Mucosa of descending colon (tissue), 3 donors: ENCODE measurements at regions not wholly inside any gene's neighbourhood (a gene's known extent, or its start where the extent isn't known, plus 50 kb on each side); places are given as distances from the start of the nearest gene placed in this dataset.

Experiments
- ATAC-seq: fragments of 200-7000 bp; cut with Tn5 transposase; one replicate; pipeline ENCODE4 v1.9.1; 2020; ENCODE audit warnings: mild to moderate bottlenecking, moderate library complexity
- DNase-seq, 3 donors: peaks; one replicate each; pipeline ENCODE4 v3.0.0-alpha.2; 2020
- H3K36me3 ChIP-seq: fragments of 200-600 bp; one replicate; pipeline ENCODE4 v1.8.0; 2021; ENCODE audit warnings: low read depth, mild to moderate bottlenecking
- H3K4me1 ChIP-seq: fragments of 200-600 bp; one replicate; pipeline ENCODE4 v1.8.0; 2021; ENCODE audit warnings: low read depth, mild to moderate bottlenecking
- H3K4me3 ChIP-seq: fragments of 200-600 bp; one replicate; pipeline ENCODE4 v1.8.0; 2021; ENCODE audit warnings: mild to moderate bottlenecking
- H3K9me3 ChIP-seq: fragments of 200-600 bp; one replicate; pipeline ENCODE4 v1.8.0; 2021; ENCODE audit warnings: mild to moderate bottlenecking
- intact Hi-C, 2 donors: fragments of 100-400 bp; cut with DNase I in 1 of 2; cut with micrococcal nuclease in 1 of 2; formaldehyde crosslinking; loops; one replicate each; pipeline versions ENCODE4 v1.11.0 to v1.11.1; 2022; cut with DNase I, micrococcal nuclease
- TF ChIP-seq, protein P1 (sequence below): fragments of 200-600 bp; IDR thresholded peaks from one replicate; pipeline ENCODE4 v1.8.0; 2022; ENCODE audit warnings: antibody characterized with exemption, mild to moderate bottlenecking
- donor health status: DM: no; HTN: no; CAD: no; lungs with moderate emphysema.
- donor health status: DM: no; HTN: no; CAD: no.
- donor health status: DM: no; HTN: yes; CAD: no.

DNA sequence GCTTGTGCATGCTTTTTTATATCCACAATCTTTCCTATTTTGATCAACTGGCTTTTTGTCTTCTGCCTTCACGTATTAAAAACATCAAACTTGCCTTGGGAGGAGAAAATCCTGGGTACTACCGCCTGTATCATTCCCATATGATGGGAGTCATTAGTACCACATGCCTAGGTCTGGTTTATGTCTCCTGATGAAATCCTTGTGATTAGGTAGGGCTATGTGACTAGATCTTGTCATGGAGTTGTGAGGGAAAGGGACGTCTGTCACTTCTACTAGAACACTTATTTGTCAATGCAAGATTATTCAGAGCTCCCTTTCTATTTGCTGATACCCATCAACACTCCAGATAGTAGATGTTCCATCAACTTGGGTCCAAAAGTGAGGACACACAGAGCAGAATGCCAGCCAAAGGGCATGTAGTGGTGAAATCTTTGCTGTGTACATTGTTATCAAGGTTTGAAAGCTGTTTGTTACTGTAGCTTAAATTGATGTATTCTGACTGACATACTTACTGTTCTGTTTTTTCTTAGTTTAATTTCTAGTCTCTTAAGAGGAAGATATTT is 621.8 kb upstream of the NR5A2 start:
- intact Hi-C loops, result no loop called here
- DNase-seq (no peak), ATAC-seq (no peak)
- Histone ChIP-seq H3K9me3 (no peaks in the 10 kb centered on the region), H3K4me1 (no peaks in the 10 kb centered on the region), H3K4me3 (no peak overlapping the region), H3K36me3 (no peaks in the 10 kb centered on the region)
- TF ChIP-seq, protein P1, sequence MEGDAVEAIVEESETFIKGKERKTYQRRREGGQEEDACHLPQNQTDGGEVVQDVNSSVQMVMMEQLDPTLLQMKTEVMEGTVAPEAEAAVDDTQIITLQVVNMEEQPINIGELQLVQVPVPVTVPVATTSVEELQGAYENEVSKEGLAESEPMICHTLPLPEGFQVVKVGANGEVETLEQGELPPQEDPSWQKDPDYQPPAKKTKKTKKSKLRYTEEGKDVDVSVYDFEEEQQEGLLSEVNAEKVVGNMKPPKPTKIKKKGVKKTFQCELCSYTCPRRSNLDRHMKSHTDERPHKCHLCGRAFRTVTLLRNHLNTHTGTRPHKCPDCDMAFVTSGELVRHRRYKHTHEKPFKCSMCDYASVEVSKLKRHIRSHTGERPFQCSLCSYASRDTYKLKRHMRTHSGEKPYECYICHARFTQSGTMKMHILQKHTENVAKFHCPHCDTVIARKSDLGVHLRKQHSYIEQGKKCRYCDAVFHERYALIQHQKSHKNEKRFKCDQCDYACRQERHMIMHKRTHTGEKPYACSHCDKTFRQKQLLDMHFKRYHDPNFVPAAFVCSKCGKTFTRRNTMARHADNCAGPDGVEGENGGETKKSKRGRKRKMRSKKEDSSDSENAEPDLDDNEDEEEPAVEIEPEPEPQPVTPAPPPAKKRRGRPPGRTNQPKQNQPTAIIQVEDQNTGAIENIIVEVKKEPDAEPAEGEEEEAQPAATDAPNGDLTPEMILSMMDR, result no peak

DNA sequence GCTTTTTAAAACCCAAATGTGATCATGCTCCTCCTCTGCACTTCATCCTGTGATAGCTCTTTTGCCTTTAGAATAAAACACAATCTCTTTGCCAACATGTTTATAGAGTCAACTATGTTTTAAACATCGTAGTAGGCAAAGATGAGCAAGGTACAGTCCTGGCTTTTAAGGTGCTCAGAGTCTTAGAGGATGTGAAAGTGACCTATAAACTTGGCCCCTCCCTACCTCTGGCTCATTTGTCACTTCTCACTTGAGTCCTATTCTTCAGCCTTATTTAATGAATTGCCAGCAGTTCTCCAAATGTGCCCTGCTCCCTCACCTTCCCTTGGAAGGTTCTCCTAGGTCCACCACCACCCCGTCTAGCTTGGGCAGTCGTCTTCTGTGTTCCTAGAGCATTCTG is 617.0 kb upstream of the NR5A2 start:
- intact Hi-C loops, result no loop called here
- no peaks in the 10 kb centered on the region for H3K9me3 ChIP-seq
- no peak overlapping the region for H3K4me3 ChIP-seq
- ATAC-seq, result no peak
- TF ChIP-seq, protein P1, result no peak
- no peaks in the 10 kb centered on the region for H3K36me3 ChIP-seq
- H3K4me1 ChIP-seq, result no peaks in the 10 kb centered on the region
- DNase-seq, result no peak

GRCh38 chr1:199411506-199411905 is 616.0 kb upstream of the NR5A2 start:
- ATAC-seq (no peak), DNase-seq (no peak)
- peaks cover 4% of the 10 kb centered on the region for H3K9me3 ChIP-seq
- H3K4me3 ChIP-seq, result no peak overlapping the region
- intact Hi-C loops, result no loop called here
- no peaks in the 10 kb centered on the region for H3K4me1 ChIP-seq
- TF ChIP-seq, protein P1, result no peak
- no peaks in the 10 kb centered on the region for H3K36me3 ChIP-seq

GRCh38 chr1:199422206-199422605 is 605.3 kb upstream of the NR5A2 start:
- ATAC-seq (no peak), DNase-seq (no peak)
- Histone ChIP-seq H3K4me3 (no peak overlapping the region), H3K9me3 (peaks cover 5% of the 10 kb centered on the region), H3K4me1 (no peaks in the 10 kb centered on the region), H3K36me3 (no peaks in the 10 kb centered on the region)
- TF ChIP-seq, protein P1, result no peak
- intact Hi-C loops, result no loop called here

DNA sequence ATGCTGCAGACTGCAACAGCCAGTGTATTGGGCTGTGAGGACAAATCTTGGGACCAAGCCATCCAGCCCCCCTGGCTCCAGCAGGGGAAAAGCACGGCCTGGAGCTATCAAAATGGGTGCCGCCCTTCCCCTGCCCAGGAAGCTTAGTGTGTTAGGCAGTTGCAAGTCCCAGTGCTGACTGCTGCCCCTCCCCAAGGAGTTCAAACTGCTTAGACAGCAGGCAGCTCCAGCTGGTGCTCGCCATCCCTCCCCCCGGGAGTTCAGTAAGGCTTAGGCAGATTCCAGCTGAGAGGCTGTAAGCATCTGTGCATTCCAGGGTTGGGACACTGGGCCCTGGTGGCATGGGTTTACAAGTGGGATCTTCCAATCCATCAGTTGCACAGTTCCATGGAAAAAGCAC is 579.6 kb upstream of the NR5A2 start:
- DNase-seq (no peak), ATAC-seq (no peak)
- Histone ChIP-seq H3K4me1 (no peaks in the 10 kb centered on the region), H3K9me3 (no peaks in the 10 kb centered on the region), H3K36me3 (no peaks in the 10 kb centered on the region), H3K4me3 (no peak overlapping the region)
- intact Hi-C loops, result no loop called here
- TF ChIP-seq, protein P1, result no peak

DNA sequence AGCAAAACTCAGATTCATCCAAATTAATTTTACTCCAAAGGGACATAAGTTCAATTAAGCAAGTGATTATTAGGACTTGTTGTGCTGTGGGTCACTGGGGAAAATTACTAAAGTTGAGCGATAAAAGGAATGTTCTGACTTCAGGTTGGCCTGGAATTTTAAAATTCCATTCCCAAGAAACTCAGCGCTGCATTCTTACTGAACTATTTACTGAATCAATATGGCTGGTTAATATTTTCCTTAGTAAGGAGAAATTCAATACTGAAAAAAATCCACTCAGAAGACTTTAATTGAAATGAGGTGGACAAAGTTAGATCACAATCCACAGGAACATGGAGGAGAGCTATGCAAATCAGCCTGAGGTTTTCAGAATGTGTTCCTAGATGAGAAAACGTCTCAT is 578.9 kb upstream of the NR5A2 start:
- Histone ChIP-seq H3K4me3 (no peak overlapping the region), H3K9me3 (no peaks in the 10 kb centered on the region), H3K4me1 (no peaks in the 10 kb centered on the region), H3K36me3 (no peaks in the 10 kb centered on the region)
- intact Hi-C loops, result no loop called here
- TF ChIP-seq, protein P1, result no peak
- no peak for DNase-seq
- ATAC-seq, result no peak
